SK-N-SH (cell line): ENCODE measurements at regions not wholly inside any gene's neighbourhood (a gene's known extent, or its start where the extent isn't known, plus 50 kb on each side); places are given as distances from the start of the nearest gene placed in this dataset.

Experiments
- CTCF ChIA-PET: fragments of 300-600, 350-600 bp; formaldehyde crosslinking; extraction: SDS; loops from one replicate; lab custom pipeline; 2021; lab: Yijun Ruan, JAX
- POLR2A ChIA-PET: fragments of 350-600 bp; sonication (Branson Sonifier 250); formaldehyde crosslinking; extraction: SDS; loops from one replicate; lab custom pipeline; 2020; ENCODE audit warnings: antibody characterized with exemption, inconsistent platforms; lab: Yijun Ruan, JAX
- DNase-seq: peaks from one replicate; pipeline ENCODE4 v3.0.0; 2012
- H2AFZ ChIP-seq: fragments of 200-600 bp; sonication (generic); 2 replicates; pipeline ENCODE4 v1.8.1; 2016; ENCODE audit warnings: antibody characterized with exemption, mild to moderate bottlenecking, low read depth
- H3F3A ChIP-seq: fragments of 200-600 bp; sonication (generic); replicated peaks from 2 replicates; pipeline ENCODE3; 2016; ENCODE audit warnings: antibody characterized with exemption, mild to moderate bottlenecking; ENCODE audit not compliant: insufficient read depth
- H3K27ac ChIP-seq, 2 experiments: fragments of 200-500 bp in 1 of 2; fragments of 200-600 bp in 1 of 2; sonication (Bioruptor generic) in 1 of 2; sonication (generic), shearing (Covaris generic) in 1 of 2; 2 replicates each; pipeline versions ENCODE4 v1.5.1 to v1.6.1; 2014 to 2016; ENCODE audit warnings: low read depth in 2 of 2, inconsistent platforms in 1 of 2, low read length in 1 of 2, mild to moderate bottlenecking in 1 of 2, mixed read lengths in 1 of 2
- H3K27me3 ChIP-seq: fragments of 200-600 bp; sonication (generic), shearing (Covaris generic); 2 replicates; pipeline ENCODE4 v1.6.1; 2016; ENCODE audit warnings: mixed run types; ENCODE audit not compliant: insufficient read depth
- H3K36me3 ChIP-seq, 2 experiments: fragments of 200-500 bp in 1 of 2; fragments of 200-600 bp in 1 of 2; sonication (Bioruptor generic) in 1 of 2; sonication (generic) in 1 of 2; replicated peaks in 1 of 2; 2 replicates each; pipeline versions ENCODE3 to v1.5.1; 2014 to 2016; ENCODE audit warnings: low read length in 1 of 2, mild to moderate bottlenecking in 1 of 2; ENCODE audit not compliant: insufficient read depth in 2 of 2, control insufficient read depth in 1 of 2
- H3K4me1 ChIP-seq, 2 experiments: fragments of 200-500 bp in 1 of 2; fragments of 200-600 bp in 1 of 2; sonication (Bioruptor generic) in 1 of 2; sonication (generic), shearing (Covaris generic) in 1 of 2; 2 replicates each; pipeline versions ENCODE4 v1.5.1 to v1.6.1; 2014 to 2016; ENCODE audit warnings: low read depth in 1 of 2, low read length in 1 of 2, mixed run types in 1 of 2; ENCODE audit not compliant: insufficient read depth in 2 of 2, control insufficient read depth in 1 of 2
- H3K4me2 ChIP-seq: fragments of 200-600 bp; sonication (generic), shearing (Covaris generic); 2 replicates; pipeline ENCODE4 v1.6.1; 2017; ENCODE audit warnings: mixed run types
- H3K4me3 ChIP-seq, 2 experiments: fragments of 200-500 bp in 1 of 2; fragments of 200-600 bp in 1 of 2; sonication (Bioruptor generic) in 1 of 2; sonication (generic), shearing (Covaris generic) in 1 of 2; 2 replicates each; pipeline versions ENCODE4 v1.5.1 to v1.8.1; 2014 to 2016; ENCODE audit warnings: low read depth in 2 of 2, inconsistent platforms in 1 of 2, low read length in 1 of 2, mild to moderate bottlenecking in 1 of 2, mixed read lengths in 1 of 2, moderate library complexity in 1 of 2
- H3K79me2 ChIP-seq: fragments of 200-600 bp; sonication (generic); 2 replicates; pipeline ENCODE4 v1.8.1; 2017; ENCODE audit warnings: mild to moderate bottlenecking; ENCODE audit not compliant: insufficient read depth
- H3K9ac ChIP-seq: fragments of 200-600 bp; sonication (generic); 2 replicates; pipeline ENCODE4 v1.6.1; 2017; ENCODE audit warnings: mixed run types
- H3K9me2 ChIP-seq: fragments of 200-600 bp; sonication (generic); 2 replicates; pipeline ENCODE4 v1.6.1; 2017; ENCODE audit warnings: mixed run types
- H3K9me3 ChIP-seq: fragments of 200-600 bp; sonication (generic); 2 replicates; pipeline ENCODE4 v1.6.1; 2017; ENCODE audit warnings: mixed run types, mild to moderate bottlenecking, moderate library complexity
- H4K20me1 ChIP-seq: fragments of 200-600 bp; sonication (generic); 2 replicates; pipeline ENCODE4 v1.6.1; 2017; ENCODE audit warnings: mild to moderate bottlenecking, mixed run types; ENCODE audit not compliant: insufficient read depth
- EZH2phosphoT487 ChIP-seq: fragments of 200-600 bp; sonication (generic); IDR thresholded peaks from 2 replicates; pipeline ENCODE4 v1.6.1; 2017; ENCODE audit warnings: low read depth, mixed run types, mild to moderate bottlenecking, antibody characterized with exemption, moderate library complexity, borderline replicate concordance
- GABPA ChIP-seq: IDR thresholded peaks from 2 replicates; pipeline ENCODE4 v1.4.0; 2012; ENCODE audit warnings: low read depth, mild to moderate bottlenecking
- GATA2 ChIP-seq: sonication (generic); formaldehyde crosslinking; IDR thresholded peaks from 2 replicates; pipeline ENCODE4 v1.5.0; 2020; ENCODE audit warnings: mild to moderate bottlenecking, missing genetic modification reagents
- IRF3 ChIP-seq: fragments of 150-350 bp; IDR thresholded peaks from 2 replicates; pipeline ENCODE4 v1.6.1; 2016; ENCODE audit warnings: mild to moderate bottlenecking, low read depth, low read length
- MEF2A ChIP-seq: IDR thresholded peaks from 2 replicates; pipeline ENCODE4 v1.4.0; 2012; ENCODE audit warnings: low read depth, borderline replicate concordance
- NFIC ChIP-seq: IDR thresholded peaks from 2 replicates; pipeline ENCODE4 v1.4.0; 2012; ENCODE audit warnings: borderline replicate concordance
- NRF1 ChIP-seq: IDR thresholded peaks from 2 replicates; pipeline ENCODE4 v1.6.1; 2012; ENCODE audit warnings: low read depth, mild to moderate bottlenecking, low read length
- POLR2AphosphoS5 ChIP-seq: IDR thresholded peaks from 2 replicates; pipeline ENCODE4 v1.6.1; 2012; ENCODE audit warnings: low read depth, low read length
- REST ChIP-seq: IDR thresholded peaks from 2 replicates; pipeline ENCODE4 v1.6.1; 2012; ENCODE audit warnings: mild to moderate bottlenecking, low read depth, low read length, moderate library complexity
- TCF12 ChIP-seq: IDR thresholded peaks from 2 replicates; pipeline ENCODE4 v1.4.0; 2012
- TEAD4 ChIP-seq: IDR thresholded peaks from 2 replicates; pipeline ENCODE4 v1.4.0; 2012; ENCODE audit warnings: mild to moderate bottlenecking, borderline replicate concordance; ENCODE audit not compliant: insufficient read depth
- USF1 ChIP-seq: IDR thresholded peaks from 2 replicates; pipeline ENCODE4 v1.4.0; 2012; ENCODE audit warnings: low read depth, borderline replicate concordance
- USF2 ChIP-seq: fragments of 150-350 bp; IDR thresholded peaks from 2 replicates; pipeline ENCODE4 v1.6.1; 2017; ENCODE audit warnings: antibody characterized with exemption, low read length, low read depth, borderline replicate concordance
- WGBS: methylation state at CpG from one replicate; pipeline ENCODE4 v1.1.6; 2017; ENCODE audit warnings: low lambda C conversion rate; 5-methylcytosine and 5-hydroxymethylcytosine counted together

GRCh38 chr10:61135276-61135721 lies 191.3 kb upstream of the RHOBTB1 start:
- CTCF ChIA-PET: interaction anchor here (0.6 to 1.1 kb wide), 3 partner anchors 12 to 598 kb away, joined by 3 to 4 read pairs (median 3); no protein-coding TSS in a partner anchor
- H3K9me3 ChIP-seq: no peaks in the 10 kb centered on the region
- no peaks in the 10 kb centered on the region for H3K27me3 ChIP-seq
- H2AFZ ChIP-seq: no peak overlapping the region
- no peaks in the 10 kb centered on the region for H3K36me3 ChIP-seq
- peaks cover 0 to 7% of the 10 kb centered on the region in 2 experiments; a peak in 1 of 4 replicates for H3K4me1 ChIP-seq
- H3K4me2 ChIP-seq: no peak overlapping the region
- H3K9me2 ChIP-seq: no peaks in the 10 kb centered on the region
- TF ChIP-seq IRF3: no peak
- TF ChIP-seq GABPA: no peak
- no peak for TF ChIP-seq NFIC
- TF ChIP-seq NRF1: no peak
- TF ChIP-seq POLR2AphosphoS5: no peak
- no peak for TF ChIP-seq TCF12
- no peak for TF ChIP-seq GATA2
- H3K4me3 ChIP-seq: no peak overlapping the region
- H3K27ac ChIP-seq: no peak overlapping the region
- H3K9ac ChIP-seq: no peak overlapping the region
- no peaks in the 10 kb centered on the region for H4K20me1 ChIP-seq
- no peaks in the 10 kb centered on the region for H3K79me2 ChIP-seq
- WGBS: 69% methylated on average over 3 of the region's 3 CpGs
- H3F3A ChIP-seq: no peaks in the 10 kb centered on the region
- no peak for DNase-seq
- POLR2A ChIA-PET: no interaction called here

GRCh38 chr10:61130366-61130765 lies 186.4 kb upstream of the RHOBTB1 start:
- WGBS: 55% methylated on average over 1 of the region's 1 CpG

More at GRCh38 chr10:61130366-61130765, 186.4 kb upstream of the RHOBTB1 start:
- Histone ChIP-seq H3K4me3 (no peak overlapping the region), H3K27ac (no peak overlapping the region), H3K9me3 (no peaks in the 10 kb centered on the region), H3K9me2 (no peaks in the 10 kb centered on the region), H3K9ac (no peak overlapping the region), H3K4me2 (no peak overlapping the region), H3K4me1 (no peaks in the 10 kb centered on the region), H3F3A (no peaks in the 10 kb centered on the region), H4K20me1 (no peaks in the 10 kb centered on the region), H3K79me2 (no peaks in the 10 kb centered on the region), H3K27me3 (no peaks in the 10 kb centered on the region), H3K36me3 (no peaks in the 10 kb centered on the region), H2AFZ (no peak overlapping the region)
- no peak for DNase-seq
- CTCF ChIA-PET: interaction anchor here (1.0 to 2.7 kb wide), 2 partner anchors 10 to 924 kb away, joined by 3 to 11 read pairs; no protein-coding TSS in a partner anchor
- POLR2A ChIA-PET: no interaction called here
- TF ChIP-seq POLR2AphosphoS5 (no peak), REST (no peak), TEAD4 (no peak), USF2 (no peak), USF1 (no peak), MEF2A (no peak), EZH2phosphoT487 (no peak)
